Mesodermal cell (in vitro differentiated cells): ENCODE measurements at regions not wholly inside any gene's neighbourhood (a gene's known extent, or its start where the extent isn't known, plus 50 kb on each side); places are given as distances from the start of the nearest gene placed in this dataset.

ENCODE experiments used
- H3K27ac ChIP-seq: 2 replicates; pipeline ENCODE4 v1.7.0; 2013; ENCODE audit warnings: mild to moderate bottlenecking, low read depth, low read length, moderate library complexity; ENCODE audit not compliant: severe bottlenecking
- H3K36me3 ChIP-seq: 2 replicates; pipeline ENCODE4 v1.7.1; 2013; ENCODE audit warnings: mild to moderate bottlenecking, low read length, moderate library complexity; ENCODE audit not compliant: control insufficient read depth, insufficient read depth
- H3K4me1 ChIP-seq: one replicate; pipeline ENCODE4 v1.7.1; 2013; ENCODE audit warnings: mild to moderate bottlenecking, low read length; ENCODE audit not compliant: insufficient read depth, control insufficient read depth, poor library complexity, severe bottlenecking
- H3K4me3 ChIP-seq: 2 replicates; pipeline ENCODE4 v1.7.0; 2013; ENCODE audit warnings: low read length, control low read depth, mild to moderate bottlenecking; ENCODE audit not compliant: insufficient read depth, poor library complexity, severe bottlenecking; ENCODE audit errors: extremely low read depth
- H3K9me3 ChIP-seq: 2 replicates; pipeline ENCODE4 v1.7.1; 2013; ENCODE audit warnings: mild to moderate bottlenecking, low read length, moderate library complexity; ENCODE audit not compliant: control insufficient read depth
- WGBS, 2 experiments: methylation state at CpG; one replicate each; pipeline ENCODE4 v1.1.5; 2013; ENCODE audit warnings: missing lambda C conversion rate in 2 of 2; ENCODE audit not compliant: insufficient coverage in 2 of 2; 5-methylcytosine and 5-hydroxymethylcytosine counted together

GRCh38 chr15:25184356-25185155, 229.8 kb downstream of the SNRPN start:
- Histone ChIP-seq H3K27ac (no peak overlapping the region), H3K4me1 (no peaks in the 10 kb centered on the region), H3K36me3 (no peaks in the 10 kb centered on the region), H3K4me3 (no peak overlapping the region), H3K9me3 (peaks cover 43% of the 10 kb centered on the region)
- 71 to 85% methylated on average over 11 to 12 of the region's 12 CpGs for WGBS, 2 experiments

- Histone ChIP-seq H3K9me3 (peaks cover 41% of the 10 kb centered on the region), H3K4me3 (no peak overlapping the region), H3K36me3 (no peaks in the 10 kb centered on the region), H3K4me1 (no peaks in the 10 kb centered on the region), H3K27ac (no peak overlapping the region)
- 82 to 87% methylated on average over 14 to 15 of the region's 15 CpGs for WGBS, 2 experiments
Measured at GRCh38 chr15:25185156-25185710, 230.4 kb downstream of the SNRPN start.

DNA sequence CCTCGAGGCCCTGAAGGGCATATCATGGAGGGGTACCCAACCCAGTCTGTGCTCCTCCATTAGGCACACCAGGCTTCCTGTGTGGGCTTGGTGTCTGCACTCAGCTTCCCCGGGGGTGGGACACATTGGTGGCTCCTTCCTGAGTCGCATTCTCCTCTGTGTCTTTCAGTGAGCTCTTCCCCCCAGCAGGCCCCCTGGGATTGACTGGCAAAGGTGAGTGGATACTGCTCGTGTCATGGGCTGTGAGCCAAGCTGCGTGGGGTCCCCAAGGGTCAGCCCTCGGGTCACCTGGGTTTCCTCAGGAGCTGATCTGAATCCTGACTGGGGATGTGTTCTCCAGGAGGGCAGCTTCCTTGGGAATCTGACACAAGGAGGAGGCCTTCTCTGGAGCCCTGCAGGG, 231.0 kb downstream of the SNRPN start:
- Histone ChIP-seq H3K36me3 (no peaks in the 10 kb centered on the region), H3K9me3 (peaks cover 41% of the 10 kb centered on the region), H3K27ac (no peak overlapping the region), H3K4me3 (no peak overlapping the region), H3K4me1 (no peaks in the 10 kb centered on the region)
- WGBS, 2 experiments = 56 to 65% methylated on average over 4 to 5 of the region's 6 CpGs

GRCh38 chr15:25186411-25186810, 231.6 kb downstream of the SNRPN start:
- Histone ChIP-seq H3K4me1 (no peaks in the 10 kb centered on the region), H3K27ac (no peak overlapping the region), H3K9me3 (peaks cover 36% of the 10 kb centered on the region), H3K36me3 (no peaks in the 10 kb centered on the region), H3K4me3 (no peak overlapping the region)
- WGBS, 2 experiments = 79 to 82% methylated on average over 6 to 8 of the region's 9 CpGs

- 79 to 81% methylated on average over 11 to 12 of the region's 14 CpGs for WGBS, 2 experiments
- Histone ChIP-seq H3K4me3 (no peak overlapping the region), H3K9me3 (peaks cover 36% of the 10 kb centered on the region), H3K27ac (no peak overlapping the region), H3K4me1 (no peaks in the 10 kb centered on the region), H3K36me3 (no peaks in the 10 kb centered on the region)
Measured at GRCh38 chr15:25186906-25187645, 232.3 kb downstream of the SNRPN start.

GRCh38 chr15:25188051-25188450, 233.3 kb downstream of the SNRPN start:
- Histone ChIP-seq H3K27ac (no peak overlapping the region), H3K4me1 (no peaks in the 10 kb centered on the region), H3K4me3 (no peak overlapping the region), H3K9me3 (peaks cover 33% of the 10 kb centered on the region), H3K36me3 (no peaks in the 10 kb centered on the region)
- 78 to 79% methylated on average over 7 of the region's 7 CpGs for WGBS, 2 experiments

DNA sequence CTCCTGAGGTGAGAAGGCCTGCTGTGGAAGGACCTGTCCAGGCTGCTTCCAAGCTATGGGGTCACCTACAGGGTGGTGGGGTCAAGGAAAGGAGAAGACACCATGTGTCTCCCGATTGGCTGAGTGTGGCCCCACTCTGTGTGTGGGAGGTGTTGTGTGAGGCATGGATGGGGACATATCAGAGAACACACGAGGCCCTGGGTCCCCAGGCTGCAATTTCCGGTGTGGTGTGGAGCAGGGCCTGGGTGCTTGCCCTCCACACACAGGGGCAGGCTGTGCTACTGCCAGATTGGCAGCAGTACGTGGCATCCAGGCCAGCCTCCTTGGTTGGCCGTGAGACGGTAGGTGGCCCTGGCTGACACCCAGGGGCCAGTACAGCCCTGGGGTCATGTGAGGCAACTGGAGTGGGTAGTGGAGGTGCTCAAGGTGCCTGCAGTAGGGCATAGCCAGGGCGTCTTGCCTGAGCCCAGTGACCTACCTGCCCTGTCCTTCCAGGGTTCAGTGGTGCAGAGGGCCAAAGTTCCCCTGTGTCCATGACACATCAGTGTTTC, 233.8 kb downstream of the SNRPN start:
- 78 to 80% methylated on average over 7 of the region's 7 CpGs for WGBS, 2 experiments
- peaks cover 30% of the 10 kb centered on the region for H3K9me3 ChIP-seq
- no peak overlapping the region for H3K27ac ChIP-seq
- no peaks in the 10 kb centered on the region for H3K4me1 ChIP-seq
- no peak overlapping the region for H3K4me3 ChIP-seq
- no peaks in the 10 kb centered on the region for H3K36me3 ChIP-seq

- Histone ChIP-seq H3K27ac (no peak overlapping the region), H3K9me3 (peaks cover 39% of the 10 kb centered on the region), H3K4me1 (no peaks in the 10 kb centered on the region), H3K36me3 (no peaks in the 10 kb centered on the region), H3K4me3 (no peak overlapping the region)
- 75 to 78% methylated on average over 10 to 11 of the region's 11 CpGs for WGBS, 2 experiments
Measured at GRCh38 chr15:25189551-25189950, 234.8 kb downstream of the SNRPN start.

DNA sequence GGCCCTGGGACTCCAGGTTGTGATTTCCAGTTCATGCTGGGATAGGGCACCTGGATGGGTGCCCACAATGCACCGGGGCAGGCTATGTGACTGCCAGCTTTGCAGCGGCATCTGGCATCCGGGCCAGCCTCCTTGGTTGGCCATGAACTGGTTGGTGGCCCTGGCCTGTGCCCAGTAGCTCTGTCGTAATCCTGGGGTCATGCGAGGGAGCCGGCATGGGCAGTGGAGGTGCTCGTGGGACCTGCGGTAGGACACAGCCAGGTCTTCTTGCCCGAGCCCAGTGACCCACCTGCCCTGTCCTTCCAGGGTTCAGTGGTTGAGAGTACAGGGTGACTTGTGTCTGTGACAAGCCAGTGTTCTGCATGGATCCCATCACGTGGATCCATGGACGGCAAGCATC, 237.9 kb downstream of the SNRPN start:
- Histone ChIP-seq H3K27ac (no peak overlapping the region), H3K36me3 (no peaks in the 10 kb centered on the region), H3K4me3 (no peak overlapping the region), H3K4me1 (no peaks in the 10 kb centered on the region), H3K9me3 (peaks cover 51% of the 10 kb centered on the region)
- WGBS, 2 experiments = 86 to 89% methylated on average over 10 to 11 of the region's 11 CpGs

DNA sequence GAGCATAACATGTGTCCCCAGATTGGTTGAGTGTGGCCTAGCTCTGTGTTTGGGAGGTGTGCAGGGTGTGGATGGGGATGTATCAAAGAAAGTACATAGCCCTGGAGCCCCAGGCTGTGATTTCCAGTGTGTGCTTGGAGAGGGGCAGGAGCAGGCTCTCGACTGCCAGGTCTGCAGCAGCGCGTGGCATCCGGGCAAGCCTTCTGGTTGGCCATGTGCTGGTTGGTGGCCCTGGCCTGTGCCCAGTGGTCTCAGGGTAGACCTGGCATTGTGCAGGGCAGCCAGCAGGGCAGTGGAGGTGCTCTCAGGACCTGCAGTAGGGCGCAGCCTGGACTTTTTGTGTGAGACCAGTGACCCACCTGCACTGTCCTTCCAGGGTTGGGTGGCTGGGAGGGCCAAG, 231.5 kb downstream of the UBE3A start:
- peaks cover 54% of the 10 kb centered on the region for H3K9me3 ChIP-seq
- H3K27ac ChIP-seq = no peak overlapping the region
- H3K4me1 ChIP-seq = no peaks in the 10 kb centered on the region
- H3K4me3 ChIP-seq = no peak overlapping the region
- no peaks in the 10 kb centered on the region for H3K36me3 ChIP-seq
- WGBS, 2 experiments = 77 to 83% methylated on average over 5 of the region's 5 CpGs
